ENCODE measurements at regions not wholly inside any gene's neighbourhood (a gene's known extent, or its start where the extent isn't known, plus 50 kb on each side); places are given as distances from the start of the nearest gene placed in this dataset.

- no peaks in the 10 kb centered on the region for H3K9me3 ChIP-seq (ENCODE audit: low read depth, low read length, poor library complexity, severe bottlenecking)
- POLR2A ChIA-PET (ENCODE audit: low non-redundant PET), result no interaction called here
- H3K27ac ChIP-seq (ENCODE audit: low read depth, low read length, poor library complexity, severe bottlenecking), result no peak overlapping the region
- no TSS peak for BruUV-seq (replicated peaks)
- CTCF ChIA-PET, result no interaction called here
- no peaks in the 10 kb centered on the region for H3K4me1 ChIP-seq (ENCODE audit: insufficient read depth, low read length, poor library complexity, severe bottlenecking)
- intact Hi-C loops (cut with micrococcal nuclease; ENCODE audit: unreplicated experiment), result no loop called here
- no peak for DNase-seq (ENCODE audit: low spot score)
- no peak for TF ChIP-seq EZH2 (IDR thresholded peaks at IDR 0.05; ENCODE audit: borderline replicate concordance, low read depth, low read length, poor library complexity, severe bottlenecking)
- TF ChIP-seq CTCF (conservative IDR thresholded peaks at IDR 0.05; ENCODE audit: low read depth, low read length), result no peak
- no peak overlapping the region for H3K4me3 ChIP-seq (ENCODE audit: low read depth, low read length, poor library complexity, severe bottlenecking)
- no peaks in the 10 kb centered on the region for H3K27me3 ChIP-seq (replicated peaks; ENCODE audit: insufficient read depth, low read depth, low read length, poor library complexity)
- H3K36me3 ChIP-seq (ENCODE audit: insufficient read depth, low read length, poor library complexity, severe bottlenecking), result no peaks in the 10 kb centered on the region
Measured at GRCh38 chr3:115385774-115386730, 237.3 kb upstream of the GAP43 start.

- Histone ChIP-seq H3K36me3 (ENCODE audit: insufficient read depth, low read length, poor library complexity, severe bottlenecking) (no peaks in the 10 kb centered on the region), H3K4me1 (ENCODE audit: insufficient read depth, low read length, poor library complexity, severe bottlenecking) (no peaks in the 10 kb centered on the region), H3K27me3 (replicated peaks; ENCODE audit: insufficient read depth, low read depth, low read length, poor library complexity) (no peaks in the 10 kb centered on the region), H3K4me3 (ENCODE audit: low read depth, low read length, poor library complexity, severe bottlenecking) (no peak overlapping the region), H3K9me3 (ENCODE audit: low read depth, low read length, poor library complexity, severe bottlenecking) (no peaks in the 10 kb centered on the region), H3K27ac (ENCODE audit: low read depth, low read length, poor library complexity, severe bottlenecking) (no peak overlapping the region)
- intact Hi-C loops (cut with micrococcal nuclease; ENCODE audit: unreplicated experiment), result no loop called here
- CTCF ChIA-PET, result no interaction called here
- no peak for DNase-seq (ENCODE audit: low spot score)
- POLR2A ChIA-PET (ENCODE audit: low non-redundant PET), result no interaction called here
- TF ChIP-seq CTCF (conservative IDR thresholded peaks at IDR 0.05; ENCODE audit: low read depth, low read length) (no peak), EZH2 (IDR thresholded peaks at IDR 0.05; ENCODE audit: borderline replicate concordance, low read depth, low read length, poor library complexity, severe bottlenecking) (no peak)
- BruUV-seq (replicated peaks), result no TSS peak
Measured at GRCh38 chr3:115388166-115388565, 235.1 kb upstream of the GAP43 start.

- H3K9me3 ChIP-seq (ENCODE audit: low read depth, low read length, poor library complexity, severe bottlenecking), result no peaks in the 10 kb centered on the region
- H3K36me3 ChIP-seq (ENCODE audit: insufficient read depth, low read length, poor library complexity, severe bottlenecking), result no peaks in the 10 kb centered on the region
- no peaks in the 10 kb centered on the region for H3K27me3 ChIP-seq (replicated peaks; ENCODE audit: insufficient read depth, low read depth, low read length, poor library complexity)
- no peak for DNase-seq (ENCODE audit: low spot score)
- CTCF ChIA-PET, result no interaction called here
- intact Hi-C loops (cut with micrococcal nuclease; ENCODE audit: unreplicated experiment), result no loop called here
- H3K4me1 ChIP-seq (ENCODE audit: insufficient read depth, low read length, poor library complexity, severe bottlenecking), result no peaks in the 10 kb centered on the region
- no peak overlapping the region for H3K4me3 ChIP-seq (ENCODE audit: low read depth, low read length, poor library complexity, severe bottlenecking)
- no TSS peak for BruUV-seq (replicated peaks)
- TF ChIP-seq CTCF (conservative IDR thresholded peaks at IDR 0.05; ENCODE audit: low read depth, low read length), result no peak
- TF ChIP-seq EZH2 (IDR thresholded peaks at IDR 0.05; ENCODE audit: borderline replicate concordance, low read depth, low read length, poor library complexity, severe bottlenecking), result no peak
- H3K27ac ChIP-seq (ENCODE audit: low read depth, low read length, poor library complexity, severe bottlenecking), result no peak overlapping the region
- POLR2A ChIA-PET (ENCODE audit: low non-redundant PET), result no interaction called here
Measured at GRCh38 chr3:115388811-115389210, 234.5 kb upstream of the GAP43 start.

Data from A673 (cell line).